GM21825 (cell line): ENCODE measurements at regions not wholly inside any gene's neighbourhood (a gene's known extent, or its start where the extent isn't known, plus 50 kb on each side); places are given as distances from the start of the nearest gene placed in this dataset.

Experiments
- ATAC-seq: cut with Tn5 transposase; IDR thresholded peaks from one replicate; pipeline ENCODE4 v1.9.1; 2021; ENCODE audit warnings: mild to moderate bottlenecking, moderate library complexity; ENCODE audit not compliant: unreplicated experiment

- ATAC-seq, result no peak
These were observed 127.6 kb upstream of the PMEPA1 start for GRCh38 chr20:57837208-57838035.

DNA sequence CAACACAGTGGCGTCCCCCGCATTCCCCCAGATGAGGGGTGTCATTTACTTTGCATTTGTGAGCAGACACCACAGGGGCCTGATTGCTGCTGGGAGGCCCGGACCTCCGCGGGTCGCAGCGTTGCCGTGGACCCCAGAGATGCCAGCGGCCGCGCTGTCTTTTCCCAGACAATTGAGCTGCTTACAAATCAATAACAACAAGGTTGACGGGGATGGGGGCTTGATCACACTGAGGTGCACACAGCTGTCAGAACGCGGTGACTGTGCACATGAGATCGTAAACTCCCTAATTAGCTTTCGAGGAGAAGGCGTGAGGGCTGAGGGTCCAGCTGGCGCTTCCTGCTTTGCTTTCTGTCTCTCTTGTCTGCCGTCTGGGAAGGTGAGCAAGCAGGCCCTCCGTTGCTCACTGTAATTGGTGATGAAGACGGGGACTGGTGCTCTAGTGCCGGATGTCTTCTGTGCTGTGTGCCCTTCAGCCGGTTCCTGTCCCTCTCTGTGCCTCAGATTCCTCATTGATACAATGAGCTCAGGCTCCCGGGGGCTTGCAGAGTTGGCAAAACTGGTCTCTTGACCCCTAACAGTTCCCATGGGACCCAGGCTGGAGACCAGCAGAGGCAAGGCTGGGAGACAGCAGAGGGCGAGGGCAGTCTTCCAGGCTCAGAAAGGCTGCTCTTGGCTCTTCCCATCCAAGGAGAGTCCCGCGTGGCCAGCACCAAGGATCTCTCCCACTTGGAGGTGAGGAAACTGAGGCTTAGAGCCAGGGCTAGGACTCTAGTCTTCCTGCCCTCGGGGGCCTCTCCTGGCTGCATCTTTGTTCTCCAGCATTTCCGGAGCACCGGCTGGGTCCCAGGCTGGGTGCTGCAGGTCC lies 126.0 kb upstream of the PMEPA1 start:
- ATAC-seq, result no peak

- ATAC-seq, result no peak
These were observed 125.2 kb upstream of the PMEPA1 start for GRCh38 chr20:57835074-57835452.

GRCh38 chr20:57834306-57835073 lies 124.7 kb upstream of the PMEPA1 start:
- ATAC-seq, result no peak

GRCh38 chr20:57831993-57832585 lies 122.3 kb upstream of the PMEPA1 start:
- no peak for ATAC-seq

GRCh38 chr20:57831326-57831992 lies 121.6 kb upstream of the PMEPA1 start:
- ATAC-seq, result no peak

DNA sequence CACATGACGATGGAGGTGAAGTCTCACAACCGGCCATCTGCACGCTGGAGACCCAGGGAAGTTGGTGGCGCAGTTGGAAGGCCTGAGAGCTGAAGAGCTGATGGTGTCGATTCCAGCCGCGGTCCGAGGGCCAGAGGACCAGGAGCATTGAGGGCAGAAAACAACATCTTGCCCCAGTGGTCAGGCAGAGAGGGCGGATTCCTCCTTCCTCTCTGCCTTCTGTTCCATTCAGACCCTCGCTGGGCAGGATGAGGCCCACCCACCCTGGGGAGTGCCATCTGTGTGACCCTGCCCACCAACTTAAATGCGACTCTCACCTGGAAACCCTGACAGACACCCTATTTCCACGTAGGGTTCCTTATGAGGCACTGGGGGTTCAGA lies 120.7 kb upstream of the PMEPA1 start:
- no peak for ATAC-seq

- ATAC-seq, result no peak
These were observed 120.1 kb upstream of the PMEPA1 start for GRCh38 chr20:57829805-57830514.

- no peak for ATAC-seq
These were observed 119.5 kb upstream of the PMEPA1 start for GRCh38 chr20:57829336-57829735.

DNA sequence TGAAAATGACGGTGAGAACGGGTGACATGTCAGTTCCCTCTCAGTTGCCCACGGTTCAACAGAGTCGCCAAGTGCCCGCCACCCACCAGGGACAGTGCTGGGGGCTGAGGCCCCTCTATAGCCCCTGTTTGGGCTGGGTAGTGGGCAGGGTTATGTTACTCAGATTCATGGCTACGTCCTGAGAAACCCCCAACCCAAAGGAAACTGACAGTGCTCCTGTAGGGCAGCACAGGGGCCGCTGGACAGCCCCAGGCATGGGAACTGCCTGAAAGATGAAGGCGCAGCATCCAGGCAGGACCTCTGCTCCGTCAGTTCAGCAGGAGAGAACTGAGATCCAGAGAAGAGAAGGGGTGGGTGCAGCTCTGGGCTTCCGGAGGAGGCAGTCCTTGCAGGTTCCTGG lies 118.9 kb upstream of the PMEPA1 start:
- ATAC-seq, result no peak

GRCh38 chr20:57826666-57827287 lies 117.0 kb upstream of the PMEPA1 start:
- no peak for ATAC-seq

DNA sequence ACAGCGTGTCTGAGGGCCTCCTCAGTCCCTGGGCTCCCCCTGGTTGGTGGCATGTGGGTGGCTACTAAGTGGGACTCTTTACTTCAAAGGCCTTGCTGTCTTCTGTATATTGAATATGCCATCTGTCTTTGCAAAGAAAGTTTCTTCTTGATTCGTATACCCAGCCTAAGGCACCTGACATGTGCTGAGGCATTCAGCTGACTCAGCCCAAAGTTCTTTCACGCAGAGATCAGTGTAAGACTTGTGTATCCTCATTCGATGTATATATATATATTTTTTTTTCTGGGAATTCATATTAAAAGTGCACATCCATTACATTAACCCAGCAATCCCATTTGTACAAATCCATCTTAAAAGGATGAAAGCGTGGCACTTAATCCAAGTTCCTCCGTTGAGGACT lies 115.1 kb upstream of the PMEPA1 start:
- ATAC-seq, result no peak

GRCh38 chr20:57821935-57822334 lies 112.1 kb upstream of the PMEPA1 start:
- ATAC-seq, result no peak

DNA sequence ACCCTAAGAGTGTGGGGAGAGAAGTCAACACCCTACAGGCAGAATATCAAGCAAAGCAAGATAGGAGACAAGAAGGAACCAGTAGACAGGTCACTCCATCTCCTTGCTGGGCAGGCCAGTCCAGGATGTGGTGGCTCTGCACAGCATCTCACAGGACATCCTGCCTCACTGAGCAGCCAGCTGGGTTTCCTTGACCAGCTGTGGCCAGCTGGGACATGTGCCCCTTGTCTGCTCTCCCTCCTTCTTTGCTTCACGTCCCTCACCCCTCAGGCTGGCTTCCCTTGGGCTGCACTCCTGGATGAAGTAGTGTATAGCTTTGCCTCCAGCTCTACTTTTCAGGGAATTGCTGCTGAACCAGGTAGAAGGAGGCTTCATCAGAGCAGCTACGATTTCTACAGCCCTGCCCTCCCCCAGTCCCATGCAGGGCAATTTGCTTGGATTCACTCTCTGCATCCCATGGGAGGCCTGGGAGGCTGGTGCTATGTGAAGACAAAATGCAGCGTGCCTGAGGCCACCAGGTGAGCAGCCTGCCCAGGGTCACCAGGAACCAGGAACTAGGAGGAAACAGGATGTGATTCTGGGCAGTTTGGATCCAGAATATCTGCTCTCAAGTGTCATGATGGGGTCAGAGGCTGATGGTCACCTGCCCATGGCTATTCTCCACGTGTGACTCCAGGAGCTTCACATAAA lies 110.0 kb upstream of the PMEPA1 start:
- ATAC-seq, result no peak

DNA sequence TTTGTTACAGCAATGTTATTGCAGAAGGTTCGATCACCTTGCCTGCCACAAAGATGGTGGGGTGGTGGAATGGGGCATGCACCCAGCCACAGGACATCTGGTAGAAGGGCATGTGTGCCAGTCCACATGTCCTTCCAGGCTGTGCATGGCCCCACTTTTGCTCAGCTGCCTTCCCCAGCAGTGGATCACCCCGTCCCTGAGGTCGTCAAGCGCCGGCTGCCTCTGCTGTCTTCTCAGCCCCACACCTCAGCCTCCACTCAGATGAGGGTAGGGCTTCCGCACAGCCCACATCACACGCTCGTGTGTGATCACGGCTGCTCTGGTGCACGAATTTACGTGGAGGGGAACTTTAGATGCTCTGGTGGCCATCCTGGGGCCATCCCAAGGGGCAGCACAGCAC lies 109.5 kb upstream of the PMEPA1 start:
- no peak for ATAC-seq

- no peak for ATAC-seq
These were observed 108.8 kb upstream of the PMEPA1 start for GRCh38 chr20:57818418-57819181.

GRCh38 chr20:57815405-57815804 lies 105.6 kb upstream of the PMEPA1 start:
- ATAC-seq, result no peak

DNA sequence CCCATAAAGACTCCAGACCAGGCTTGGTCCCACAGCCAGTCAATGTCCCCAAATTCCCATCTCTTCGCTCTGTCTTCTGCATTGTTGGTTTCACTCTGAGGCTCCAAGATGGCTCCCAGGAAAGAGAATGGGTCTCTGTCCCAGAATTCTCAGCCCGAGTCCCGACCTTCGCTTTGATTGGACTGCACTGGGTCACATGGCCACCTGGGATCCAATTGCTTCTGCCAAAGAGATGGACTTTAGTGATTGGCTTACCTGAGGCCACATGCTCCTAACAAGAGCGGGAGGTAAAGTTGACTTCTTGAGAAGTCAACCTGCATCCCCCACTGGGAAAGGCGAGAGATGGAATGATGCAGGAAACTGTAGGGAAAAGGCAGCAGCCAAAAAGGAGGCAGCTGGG lies 104.7 kb upstream of the PMEPA1 start:
- no peak for ATAC-seq
